Naive thymus-derived CD4-positive, alpha-beta T cell (primary cell): ENCODE measurements at regions not wholly inside any gene's neighbourhood (a gene's known extent, or its start where the extent isn't known, plus 50 kb on each side); places are given as distances from the start of the nearest gene placed in this dataset.
A peak's percentile ranks its signal among the peaks of the same experiment; 100 is the strongest.

Experiments used
- ATAC-seq: fragments of 150-1000 bp; cut with Tn5 transposase; 2 replicates; pipeline ENCODE4 v1.10.0; 2021; ENCODE audit warnings: mild to moderate bottlenecking, moderate library complexity
- CTCF ChIA-PET: fragments of 350-600 bp; sonication (Branson Sonifier 250); formaldehyde crosslinking; loops from one replicate; lab custom pipeline; 2021; ENCODE audit warnings: antibody characterized with exemption; lab: Charles Lee
- POLR2A ChIA-PET: fragments of 350-600 bp; sonication (Branson Sonifier 250); formaldehyde crosslinking; loops from one replicate; lab custom pipeline; 2021; ENCODE audit warnings: antibody characterized with exemption, inconsistent platforms; lab: Charles Lee
- DNase-seq, 9 donors: peaks; one replicate each; pipeline versions ENCODE4 v3.0.0 to v3.0.0-alpha.2; 2020 to 2022; ENCODE audit warnings: mixed read lengths in 1 of 9
- H3K27ac ChIP-seq: one replicate; pipeline ENCODE4 v1.7.0; 2013; ENCODE audit warnings: mild to moderate bottlenecking, low read depth, low read length, moderate library complexity
- H3K27me3 ChIP-seq, 2 donors: one replicate each; pipeline ENCODE4 v1.7.0; 2013; ENCODE audit warnings: low read length in 2 of 2, mild to moderate bottlenecking in 2 of 2, moderate library complexity in 2 of 2; ENCODE audit not compliant: control insufficient read depth in 2 of 2, insufficient read depth in 2 of 2
- H3K36me3 ChIP-seq, 3 experiments: 1 replicate in 2 of 3; 2 replicates in 1 of 3; pipeline ENCODE4 v1.7.0; 2013; ENCODE audit warnings: low read length in 3 of 3, mild to moderate bottlenecking in 3 of 3, moderate library complexity in 1 of 3; ENCODE audit not compliant: insufficient read depth in 3 of 3, control insufficient read depth in 2 of 3
- H3K4me1 ChIP-seq, 2 donors: one replicate each; pipeline ENCODE4 v1.7.0; 2013; ENCODE audit warnings: low read length in 2 of 2, mild to moderate bottlenecking in 2 of 2, moderate library complexity in 1 of 2; ENCODE audit not compliant: control insufficient read depth in 2 of 2, insufficient read depth in 2 of 2
- H3K4me3 ChIP-seq: 2 replicates; pipeline ENCODE4 v1.7.0; 2013; ENCODE audit warnings: mild to moderate bottlenecking, low read length
- H3K9me3 ChIP-seq, 3 experiments: 1 replicate in 2 of 3; 2 replicates in 1 of 3; pipeline ENCODE4 v1.7.0; 2013; ENCODE audit warnings: low read length in 3 of 3; ENCODE audit not compliant: control insufficient read depth in 2 of 3
- H3K27ac Mint-ChIP-seq, 9 donors: one replicate each; pipeline ENCODE4 v1.8.0; 2020 to 2022; ENCODE audit warnings: mixed read lengths in 9 of 9, mild to moderate bottlenecking in 8 of 9, moderate library complexity in 5 of 9, inconsistent platforms in 2 of 9
- H3K27me3 Mint-ChIP-seq, 5 donors: one replicate each; pipeline ENCODE4 v1.8.0; 2021 to 2022; ENCODE audit warnings: mixed read lengths in 5 of 5, mild to moderate bottlenecking in 1 of 5
- H3K36me3 Mint-ChIP-seq, 5 donors: one replicate each; pipeline ENCODE4 v1.8.0; 2020 to 2022; ENCODE audit warnings: mixed read lengths in 5 of 5, mild to moderate bottlenecking in 3 of 5, inconsistent platforms in 1 of 5
- H3K4me1 Mint-ChIP-seq, 7 donors: one replicate each; pipeline ENCODE4 v1.8.0; 2020 to 2022; ENCODE audit warnings: mixed read lengths in 7 of 7, mild to moderate bottlenecking in 3 of 7, inconsistent platforms in 1 of 7
- H3K4me3 Mint-ChIP-seq, 10 donors: one replicate each; pipeline ENCODE4 v1.8.0; 2020 to 2022; ENCODE audit warnings: mild to moderate bottlenecking in 10 of 10, mixed read lengths in 10 of 10, moderate library complexity in 6 of 10, inconsistent platforms in 2 of 10
- H3K9me3 Mint-ChIP-seq, 11 donors: one replicate each; pipeline ENCODE4 v1.8.0; 2020 to 2022; ENCODE audit warnings: mixed read lengths in 11 of 11, mild to moderate bottlenecking in 4 of 11, inconsistent platforms in 1 of 11, moderate library complexity in 1 of 11
- intact Hi-C, 2 donors: fragments of 100-400 bp; cut with micrococcal nuclease; formaldehyde crosslinking; loops; one replicate each; pipeline ENCODE4 v1.15.1; 2023

DNA sequence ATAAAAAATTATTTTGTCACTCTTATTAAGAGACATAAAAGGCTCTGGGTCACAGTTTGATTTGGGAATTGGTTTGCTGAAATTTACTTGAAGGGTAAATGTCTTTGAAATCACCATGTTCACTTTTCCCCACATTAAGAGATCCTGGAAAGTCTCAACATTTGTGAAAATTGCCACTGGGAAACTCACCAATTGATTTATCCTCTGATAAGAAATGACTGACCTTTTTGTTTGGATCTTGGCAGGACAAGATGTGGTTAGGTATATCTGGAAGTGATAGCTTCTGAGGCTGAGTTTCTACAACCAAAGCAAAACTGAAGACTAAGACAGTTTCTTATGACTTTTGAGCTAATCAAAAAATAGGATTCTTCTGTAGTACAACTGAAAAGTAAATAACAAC, 107.1 kb upstream of the TMEM106B start:
- intact Hi-C loops: no loop called here
- no peak overlapping the region for H3K4me3 ChIP-seq
- Mint-ChIP-seq H3K4me3 (no peak overlapping the region), H3K9me3 (peaks cover 0 to 19% (median 2%) of the 10 kb centered on the region in 11 donors), H3K4me1 (no peaks in the 10 kb centered on the region), H3K36me3 (no peaks in the 10 kb centered on the region), H3K27ac (no peak overlapping the region), H3K27me3 (peaks cover 0 to 11% (median under 1%) of the 10 kb centered on the region in 5 donors)
- H3K36me3 ChIP-seq: no peaks in the 10 kb centered on the region
- no peaks in the 10 kb centered on the region for H3K27me3 ChIP-seq
- no peaks in the 10 kb centered on the region for H3K9me3 ChIP-seq
- ATAC-seq (no peak), DNase-seq (no peak)
- ChIA-PET CTCF (no interaction called here), POLR2A (interaction anchor here (0.9 kb wide), 1 partner anchor 107 kb away, joined by 3 read pairs; the partner anchor contains the start of gene TMEM106B)
- H3K27ac ChIP-seq: no peak overlapping the region
- no peaks in the 10 kb centered on the region for H3K4me1 ChIP-seq

- H3K36me3 ChIP-seq: no peaks in the 10 kb centered on the region
- no peak for ATAC-seq
- H3K27ac ChIP-seq: no peak overlapping the region
- peaks cover 0 to 16% (median 13%) of the 10 kb centered on the region in 7 donors for H3K4me1 Mint-ChIP-seq
- CTCF ChIA-PET: no interaction called here
- H3K4me3 ChIP-seq: no peak overlapping the region
- intact Hi-C loops: no loop called here
- H3K36me3 Mint-ChIP-seq: no peaks in the 10 kb centered on the region
- H3K27me3 Mint-ChIP-seq: peaks cover 25 to 40% (median 26%) of the 10 kb centered on the region in 5 donors
- H3K9me3 ChIP-seq: no peaks in the 10 kb centered on the region
- DNase-seq: no peak
- no peak overlapping the region for H3K4me3 Mint-ChIP-seq
- no peaks in the 10 kb centered on the region for H3K9me3 Mint-ChIP-seq
- H3K27ac Mint-ChIP-seq: no peak overlapping the region
- no peaks in the 10 kb centered on the region for H3K4me1 ChIP-seq
- POLR2A ChIA-PET: interaction anchor here (0.5 to 0.9 kb wide), 2 partner anchors 8 to 100 kb away, joined by 3 read pairs; no protein-coding TSS in a partner anchor
- no peaks in the 10 kb centered on the region for H3K27me3 ChIP-seq
These were observed 103.7 kb upstream of the TMEM106B start for GRCh38 chr7:12107381-12107780.

DNA sequence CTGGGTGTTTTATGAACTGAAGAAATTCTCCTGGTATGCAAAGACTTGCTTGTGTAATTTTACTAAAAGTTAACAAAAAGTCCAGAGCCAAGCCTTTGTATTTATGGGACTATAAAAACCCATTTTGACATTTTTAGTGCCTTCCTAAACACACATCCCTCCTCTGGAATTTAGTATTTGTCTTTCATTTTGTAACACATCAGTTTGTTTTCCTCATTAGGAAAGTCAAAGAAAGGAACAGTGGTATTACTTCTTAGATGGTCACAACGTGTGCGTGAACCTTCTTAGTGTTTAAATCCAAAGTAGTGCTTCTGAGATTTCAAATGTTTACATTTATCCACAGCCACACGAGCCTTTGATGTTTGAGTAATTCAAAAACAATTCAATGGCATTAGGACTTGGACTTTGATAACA, 103.2 kb upstream of the TMEM106B start:
- DNase-seq (no peak), ATAC-seq (no peak)
- Mint-ChIP-seq H3K27ac (no peak overlapping the region), H3K9me3 (no peaks in the 10 kb centered on the region), H3K36me3 (no peaks in the 10 kb centered on the region), H3K4me1 (peaks cover 0 to 19% (median 13%) of the 10 kb centered on the region in 7 donors), H3K4me3 (no peak overlapping the region), H3K27me3 (peaks cover 30 to 45% (median 31%) of the 10 kb centered on the region in 5 donors)
- H3K27ac ChIP-seq: no peak overlapping the region
- CTCF ChIA-PET: no interaction called here
- no peaks in the 10 kb centered on the region for H3K4me1 ChIP-seq
- no peak overlapping the region for H3K4me3 ChIP-seq
- intact Hi-C loops: no loop called here
- no peaks in the 10 kb centered on the region for H3K36me3 ChIP-seq
- POLR2A ChIA-PET: interaction anchor here (0.5 kb wide), 1 partner anchor 99 kb away, joined by 3 read pairs; no protein-coding TSS in a partner anchor
- no peaks in the 10 kb centered on the region for H3K9me3 ChIP-seq
- H3K27me3 ChIP-seq: no peaks in the 10 kb centered on the region

DNA sequence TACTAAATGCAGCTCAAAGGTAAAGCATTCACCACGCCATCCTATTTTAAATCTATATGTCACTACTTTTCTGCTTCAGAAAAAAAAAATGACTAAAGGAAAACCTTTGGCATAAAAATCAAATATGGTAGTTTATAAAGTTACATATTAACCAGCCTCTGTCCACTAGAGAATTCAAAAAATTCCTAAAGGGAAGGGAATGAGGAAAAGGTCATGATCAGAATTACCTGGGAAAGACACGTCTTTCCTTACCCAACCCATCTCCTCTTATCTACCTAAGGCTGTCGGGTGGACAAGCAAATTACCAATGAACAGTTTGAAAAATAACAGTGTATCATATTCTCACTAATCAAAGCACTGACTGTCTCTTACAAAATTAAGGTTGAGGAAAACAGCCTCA, 100.7 kb upstream of the TMEM106B start:
- no peaks in the 10 kb centered on the region for H3K36me3 Mint-ChIP-seq
- intact Hi-C loops: no loop called here
- no peaks in the 10 kb centered on the region for H3K4me1 ChIP-seq
- ATAC-seq (no peak), DNase-seq (no peak)
- H3K4me1 Mint-ChIP-seq: peaks cover 0 to 20% (median 13%) of the 10 kb centered on the region in 7 donors
- no peaks in the 10 kb centered on the region for H3K9me3 ChIP-seq
- ChIA-PET POLR2A (interaction anchor here (1.0 kb wide), 1 partner anchor 101 kb away, joined by 3 read pairs; no protein-coding TSS in a partner anchor), CTCF (no interaction called here)
- H3K9me3 Mint-ChIP-seq: no peaks in the 10 kb centered on the region
- H3K27ac Mint-ChIP-seq: no peak overlapping the region
- peaks cover 32 to 60% (median 34%) of the 10 kb centered on the region in 5 donors for H3K27me3 Mint-ChIP-seq
- H3K4me3 Mint-ChIP-seq: peak overlapping the region in 1 of 10 donors; percentile 87
- H3K4me3 ChIP-seq: no peak overlapping the region
- H3K27ac ChIP-seq: no peak overlapping the region
- no peaks in the 10 kb centered on the region for H3K36me3 ChIP-seq
- no peaks in the 10 kb centered on the region for H3K27me3 ChIP-seq

- CTCF ChIA-PET: interaction anchor here (0.6 to 0.9 kb wide), 5 partner anchors 16 to 163 kb away, joined by 3 to 6 read pairs (median 3); no protein-coding TSS in a partner anchor
- H3K36me3 Mint-ChIP-seq: no peaks in the 10 kb centered on the region
- POLR2A ChIA-PET: interaction anchor here (0.7 to 1.0 kb wide), 2 partner anchors 100 to 311 kb away, joined by 3 read pairs; no protein-coding TSS in a partner anchor
- Histone ChIP-seq H3K9me3 (no peaks in the 10 kb centered on the region), H3K27ac (no peak overlapping the region), H3K4me3 (peak overlapping the region; percentile 20), H3K36me3 (no peaks in the 10 kb centered on the region), H3K27me3 (no peaks in the 10 kb centered on the region), H3K4me1 (no peaks in the 10 kb centered on the region)
- H3K27me3 Mint-ChIP-seq: peaks cover 32 to 59% (median 34%) of the 10 kb centered on the region in 5 donors
- peak overlapping the region in 2 of 9 donors; percentile 3 to 49 for H3K27ac Mint-ChIP-seq
- peak in 6 of 9 donors; percentile 2 to 20 (median 8) for DNase-seq
- peak; percentile 68 for ATAC-seq
- peaks cover 0 to 20% (median 13%) of the 10 kb centered on the region in 7 donors for H3K4me1 Mint-ChIP-seq
- peak overlapping the region; percentile 3 to 87 (median 77) for H3K4me3 Mint-ChIP-seq
- H3K9me3 Mint-ChIP-seq: peaks cover 0 to 2% (median 0%) of the 10 kb centered on the region in 11 donors
- intact Hi-C loops: loop anchor here in 1 of 2 donors (1.0 kb wide), 3 partner anchors 8 to 211 kb away; partner anchors contain the start of gene TMEM106B
These were observed 99.4 kb upstream of the TMEM106B start for GRCh38 chr7:12111422-12112405.

DNA sequence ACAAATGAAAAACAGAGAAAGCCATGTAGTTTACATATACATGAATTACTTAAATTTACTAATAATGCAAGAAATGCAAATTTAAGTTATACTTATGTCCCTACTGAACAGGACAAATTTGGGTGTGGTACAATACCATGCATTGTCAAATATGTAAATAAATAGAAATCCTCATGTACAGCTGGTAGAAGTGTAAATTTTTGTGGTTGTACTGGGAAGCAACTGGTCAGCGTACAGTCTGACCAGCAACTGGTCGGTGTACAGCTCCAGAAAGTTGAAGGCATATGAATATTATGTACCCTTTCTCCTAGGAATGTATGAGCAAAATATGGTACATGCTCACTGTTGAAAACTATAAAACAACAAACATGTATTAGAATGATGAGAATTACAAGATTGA, 93.9 kb upstream of the TMEM106B start:
- no peak for ATAC-seq
- DNase-seq: no peak

More for the DNA sequence above, 93.9 kb upstream of the TMEM106B start:
- H3K9me3 Mint-ChIP-seq: peaks cover 0 to 2% (median 0%) of the 10 kb centered on the region in 11 donors
- H3K4me3 Mint-ChIP-seq: no peak overlapping the region
- H3K9me3 ChIP-seq: no peaks in the 10 kb centered on the region
- intact Hi-C loops: no loop called here
- no peak overlapping the region for H3K4me3 ChIP-seq
- peaks cover 0 to 13% (median 2%) of the 10 kb centered on the region in 7 donors for H3K4me1 Mint-ChIP-seq
- no peaks in the 10 kb centered on the region for H3K36me3 Mint-ChIP-seq
- no peaks in the 10 kb centered on the region for H3K27me3 ChIP-seq
- no peaks in the 10 kb centered on the region for H3K4me1 ChIP-seq
- ChIA-PET CTCF (interaction anchor here (0.7 to 1.0 kb wide), 2 partner anchors 94 to 240 kb away, joined by 3 read pairs; partner anchors contain the start of gene TMEM106B), POLR2A (no interaction called here)
- no peak overlapping the region for H3K27ac Mint-ChIP-seq
- no peaks in the 10 kb centered on the region for H3K36me3 ChIP-seq
- H3K27me3 Mint-ChIP-seq: peaks cover 9 to 26% (median 10%) of the 10 kb centered on the region in 5 donors
- H3K27ac ChIP-seq: no peak overlapping the region
